GM23338 (cell line): ENCODE measurements at regions not wholly inside any gene's neighbourhood (a gene's known extent, or its start where the extent isn't known, plus 50 kb on each side); places are given as distances from the start of the nearest gene placed in this dataset.

Experiments
- CREB1 ChIP-seq: fragments of 250-450 bp; sonication (Bioruptor Pico); IDR thresholded peaks from 2 replicates; pipeline ENCODE4 v1.5.0; 2020; ENCODE audit warnings: low read depth, mild to moderate bottlenecking, moderate library complexity
- CTCF ChIP-seq, 2 experiments: fragments of 200-600 bp in 1 of 2; sonication (generic) in 1 of 2; conservative IDR thresholded peaks; 2 replicates each; pipeline versions ENCODE4 v1.5.1 to v1.6.1; 2016 to 2017; ENCODE audit warnings: antibody characterized with exemption in 2 of 2, low read depth in 2 of 2, mild to moderate bottlenecking in 2 of 2, moderate library complexity in 1 of 2
- POLR2AphosphoS5 ChIP-seq: IDR thresholded peaks from 2 replicates; pipeline ENCODE4 v1.6.1; 2016; ENCODE audit warnings: antibody characterized with exemption, low read depth
- REST ChIP-seq: IDR thresholded peaks from one replicate; pipeline ENCODE4 v1.6.1; 2018; ENCODE audit warnings: antibody characterized with exemption; ENCODE audit not compliant: unreplicated experiment
- ZNF331 ChIP-seq: fragments of 250-450 bp; sonication (Bioruptor Pico); IDR thresholded peaks from 2 replicates; pipeline ENCODE4 v1.5.0; 2020; ENCODE audit warnings: low read depth, mild to moderate bottlenecking, moderate library complexity

GRCh38 chr9:79469164-79469563 lies 102.6 kb upstream of the TLE4 start:
- TF ChIP-seq ZNF331 (CRISPR knock-in tag) (no peak), POLR2AphosphoS5 (no peak), REST (no peak), CTCF (conservative IDR thresholded peaks at IDR 0.05; ENCODE audit: low read depth in 2 of 2) (no peak), CREB1 (CRISPR knock-in tag) (no peak)
